Astrocyte (in vitro differentiated cells and primary cell): ENCODE measurements at regions not wholly inside any gene's neighbourhood (a gene's known extent, or its start where the extent isn't known, plus 50 kb on each side); places are given as distances from the start of the nearest gene placed in this dataset.

ENCODE experiments used
- DNase-seq: peaks from one replicate; pipeline ENCODE4 v3.0.0-alpha.2; 2010; ENCODE audit warnings: low read depth
- FAIRE-seq: peaks from 2 replicates; lab custom pipeline; 2011; peaks lifted over from hg19 to GRCh38; lab: Jason Lieb, UNC
- H2AFZ ChIP-seq: 2 replicates; pipeline ENCODE4 v1.6.0; 2012; ENCODE audit warnings: low read depth, low read length, inconsistent platforms
- H3K27ac ChIP-seq: 2 replicates; pipeline ENCODE4 v1.5.1; 2011; ENCODE audit warnings: low read depth, low read length, inconsistent platforms
- H3K27me3 ChIP-seq: 2 replicates; pipeline ENCODE4 v1.6.0; 2011; ENCODE audit warnings: low read length, inconsistent platforms; ENCODE audit not compliant: insufficient read depth
- H3K36me3 ChIP-seq: 2 replicates; pipeline ENCODE4 v1.5.1; 2011; ENCODE audit warnings: low read length, inconsistent platforms; ENCODE audit not compliant: insufficient read depth
- H3K4me1 ChIP-seq: 2 replicates; pipeline ENCODE4 v1.5.1; 2011; ENCODE audit warnings: low read length, inconsistent platforms; ENCODE audit not compliant: insufficient read depth
- H3K4me2 ChIP-seq: 2 replicates; pipeline ENCODE4 v1.6.0; 2012; ENCODE audit warnings: low read length, inconsistent platforms
- H3K4me3 ChIP-seq: 2 replicates; pipeline ENCODE4 v1.5.1; 2011; ENCODE audit warnings: low read depth, mild to moderate bottlenecking, low read length, inconsistent platforms; ENCODE audit not compliant: insufficient read depth
- H3K79me2 ChIP-seq: 2 replicates; pipeline ENCODE4 v1.6.0; 2012; ENCODE audit warnings: mild to moderate bottlenecking, low read length, inconsistent platforms; ENCODE audit not compliant: insufficient read depth
- H3K9ac ChIP-seq: 2 replicates; pipeline ENCODE4 v1.6.0; 2012; ENCODE audit warnings: mild to moderate bottlenecking, low read length, inconsistent platforms
- H3K9me3 ChIP-seq: 2 replicates; pipeline ENCODE4 v1.5.1; 2012; ENCODE audit warnings: low read depth, mild to moderate bottlenecking, low read length, inconsistent platforms; ENCODE audit not compliant: insufficient read depth
- H4K20me1 ChIP-seq: 2 replicates; pipeline ENCODE4 v1.6.0; 2012; ENCODE audit warnings: low read length, inconsistent platforms; ENCODE audit not compliant: insufficient read depth
- H3K27ac Mint-ChIP-seq: one replicate; pipeline ENCODE4 v1.8.0; 2021; ENCODE audit warnings: mild to moderate bottlenecking, mixed read lengths; ENCODE audit not compliant: unreplicated experiment
- H3K27me3 Mint-ChIP-seq: one replicate; pipeline ENCODE4 v1.8.0; 2021; ENCODE audit warnings: low read depth, mixed read lengths; ENCODE audit not compliant: unreplicated experiment
- H3K36me3 Mint-ChIP-seq: one replicate; pipeline ENCODE4 v1.8.0; 2021; ENCODE audit warnings: low read depth, mixed read lengths; ENCODE audit not compliant: unreplicated experiment
- H3K4me1 Mint-ChIP-seq: one replicate; pipeline ENCODE4 v1.8.0; 2021; ENCODE audit warnings: low read depth, mixed read lengths; ENCODE audit not compliant: unreplicated experiment
- H3K4me3 Mint-ChIP-seq: one replicate; pipeline ENCODE4 v1.8.0; 2021; ENCODE audit warnings: mild to moderate bottlenecking, moderate library complexity, mixed read lengths; ENCODE audit not compliant: unreplicated experiment
- H3K9me3 Mint-ChIP-seq: one replicate; pipeline ENCODE4 v1.8.0; 2021; ENCODE audit warnings: mild to moderate bottlenecking, mixed read lengths; ENCODE audit not compliant: unreplicated experiment
- EZH2 ChIP-seq: IDR thresholded peaks from 2 replicates; pipeline ENCODE4 v1.6.1; 2012; ENCODE audit warnings: mild to moderate bottlenecking, low read length, inconsistent platforms; ENCODE audit not compliant: insufficient read depth
- TF ChIP-seq, protein P1 (sequence below): IDR thresholded peaks from 2 replicates; pipeline ENCODE4 v1.5.1; 2011; ENCODE audit warnings: low read depth, mild to moderate bottlenecking, inconsistent platforms, low read length, moderate library complexity; ENCODE audit not compliant: insufficient read depth

- no peaks in the 10 kb centered on the region for H3K36me3 Mint-ChIP-seq
- Histone ChIP-seq H3K9ac (no peak overlapping the region), H3K27me3 (no peaks in the 10 kb centered on the region), H3K4me1 (no peaks in the 10 kb centered on the region), H3K27ac (no peak overlapping the region), H3K4me2 (no peak overlapping the region), H4K20me1 (no peaks in the 10 kb centered on the region), H3K4me3 (no peak overlapping the region), H3K36me3 (no peaks in the 10 kb centered on the region), H2AFZ (no peak overlapping the region), H3K9me3 (no peaks in the 10 kb centered on the region), H3K79me2 (no peaks in the 10 kb centered on the region)
- no peaks in the 10 kb centered on the region for H3K4me1 Mint-ChIP-seq
- no peak overlapping the region for H3K27ac Mint-ChIP-seq
- H3K27me3 Mint-ChIP-seq, result no peaks in the 10 kb centered on the region
- no peak for DNase-seq
- TF ChIP-seq EZH2, result no peak
- TF ChIP-seq, protein P1, sequence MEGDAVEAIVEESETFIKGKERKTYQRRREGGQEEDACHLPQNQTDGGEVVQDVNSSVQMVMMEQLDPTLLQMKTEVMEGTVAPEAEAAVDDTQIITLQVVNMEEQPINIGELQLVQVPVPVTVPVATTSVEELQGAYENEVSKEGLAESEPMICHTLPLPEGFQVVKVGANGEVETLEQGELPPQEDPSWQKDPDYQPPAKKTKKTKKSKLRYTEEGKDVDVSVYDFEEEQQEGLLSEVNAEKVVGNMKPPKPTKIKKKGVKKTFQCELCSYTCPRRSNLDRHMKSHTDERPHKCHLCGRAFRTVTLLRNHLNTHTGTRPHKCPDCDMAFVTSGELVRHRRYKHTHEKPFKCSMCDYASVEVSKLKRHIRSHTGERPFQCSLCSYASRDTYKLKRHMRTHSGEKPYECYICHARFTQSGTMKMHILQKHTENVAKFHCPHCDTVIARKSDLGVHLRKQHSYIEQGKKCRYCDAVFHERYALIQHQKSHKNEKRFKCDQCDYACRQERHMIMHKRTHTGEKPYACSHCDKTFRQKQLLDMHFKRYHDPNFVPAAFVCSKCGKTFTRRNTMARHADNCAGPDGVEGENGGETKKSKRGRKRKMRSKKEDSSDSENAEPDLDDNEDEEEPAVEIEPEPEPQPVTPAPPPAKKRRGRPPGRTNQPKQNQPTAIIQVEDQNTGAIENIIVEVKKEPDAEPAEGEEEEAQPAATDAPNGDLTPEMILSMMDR, result no peak
- FAIRE-seq, result no peak
- H3K9me3 Mint-ChIP-seq, result no peaks in the 10 kb centered on the region
- no peak overlapping the region for H3K4me3 Mint-ChIP-seq
Measured at GRCh38 chr16:73873643-73874042, 423.0 kb upstream of the PSMD7 start.

- Mint-ChIP-seq H3K27me3 (no peaks in the 10 kb centered on the region), H3K36me3 (no peaks in the 10 kb centered on the region), H3K9me3 (no peaks in the 10 kb centered on the region), H3K4me1 (no peaks in the 10 kb centered on the region), H3K27ac (no peak overlapping the region), H3K4me3 (no peak overlapping the region)
- Histone ChIP-seq H3K4me2 (no peak overlapping the region), H3K4me3 (no peak overlapping the region), H3K27ac (no peak overlapping the region), H3K4me1 (no peaks in the 10 kb centered on the region), H3K36me3 (no peaks in the 10 kb centered on the region), H3K9ac (no peak overlapping the region), H4K20me1 (no peaks in the 10 kb centered on the region), H3K27me3 (no peaks in the 10 kb centered on the region), H3K79me2 (no peaks in the 10 kb centered on the region), H3K9me3 (no peaks in the 10 kb centered on the region), H2AFZ (no peak overlapping the region)
- TF ChIP-seq, protein P1, result no peak
- no peak for TF ChIP-seq EZH2
- DNase-seq (no peak), FAIRE-seq (no peak)
Measured at GRCh38 chr16:73872856-73873255, 423.8 kb upstream of the PSMD7 start.

GRCh38 chr16:73871088-73871733, 425.4 kb upstream of the PSMD7 start:
- H3K36me3 ChIP-seq, result no peaks in the 10 kb centered on the region
- DNase-seq, result no peak
- H3K27me3 Mint-ChIP-seq, result no peaks in the 10 kb centered on the region

More at GRCh38 chr16:73871088-73871733, 425.4 kb upstream of the PSMD7 start:
- no peaks in the 10 kb centered on the region for H4K20me1 ChIP-seq
- no peak overlapping the region for H3K27ac ChIP-seq
- H3K9me3 ChIP-seq, result no peaks in the 10 kb centered on the region
- H3K9me3 Mint-ChIP-seq, result peaks cover 2% of the 10 kb centered on the region
- H3K4me3 Mint-ChIP-seq, result no peak overlapping the region
- H2AFZ ChIP-seq, result no peak overlapping the region
- no peak overlapping the region for H3K9ac ChIP-seq
- FAIRE-seq, result no peak
- no peak overlapping the region for H3K4me2 ChIP-seq
- H3K4me1 ChIP-seq, result no peaks in the 10 kb centered on the region
- no peak overlapping the region for H3K27ac Mint-ChIP-seq
- no peaks in the 10 kb centered on the region for H3K4me1 Mint-ChIP-seq
- no peaks in the 10 kb centered on the region for H3K79me2 ChIP-seq
- no peak for TF ChIP-seq EZH2
- TF ChIP-seq, protein P1, result no peak
- H3K27me3 ChIP-seq, result no peaks in the 10 kb centered on the region
- H3K36me3 Mint-ChIP-seq, result no peaks in the 10 kb centered on the region
- H3K4me3 ChIP-seq, result no peak overlapping the region
